Bronchial epithelial cell (primary cell): ENCODE measurements at regions not wholly inside any gene's neighbourhood (a gene's known extent, or its start where the extent isn't known, plus 50 kb on each side); places are given as distances from the start of the nearest gene placed in this dataset.

ENCODE experiments used
- DNase-seq: peaks from one replicate; pipeline ENCODE4 v3.0.0-alpha.2; 2010; ENCODE audit warnings: low read depth
- FAIRE-seq: peaks from 2 replicates; lab custom pipeline; 2011; peaks lifted over from hg19 to GRCh38; lab: Jason Lieb, UNC
- H3K27me3 ChIP-seq: 2 replicates; pipeline ENCODE4 v1.5.1; 2011; ENCODE audit warnings: low read length; ENCODE audit not compliant: control insufficient read depth, insufficient read depth
- H3K36me3 ChIP-seq: 2 replicates; pipeline ENCODE4 v1.5.1; 2011; ENCODE audit warnings: low read length; ENCODE audit not compliant: control insufficient read depth, insufficient read depth
- H3K4me3 ChIP-seq: 2 replicates; pipeline ENCODE4 v1.5.1; 2011; ENCODE audit warnings: mild to moderate bottlenecking, low read depth, low read length, control low read depth
- TF ChIP-seq, protein P1 (sequence below): IDR thresholded peaks from 2 replicates; pipeline ENCODE4 v1.5.1; 2011; ENCODE audit warnings: mild to moderate bottlenecking, moderate library complexity, low read length, control low read depth, inconsistent platforms; ENCODE audit not compliant: insufficient read depth, severe bottlenecking

- TF ChIP-seq, protein P1, sequence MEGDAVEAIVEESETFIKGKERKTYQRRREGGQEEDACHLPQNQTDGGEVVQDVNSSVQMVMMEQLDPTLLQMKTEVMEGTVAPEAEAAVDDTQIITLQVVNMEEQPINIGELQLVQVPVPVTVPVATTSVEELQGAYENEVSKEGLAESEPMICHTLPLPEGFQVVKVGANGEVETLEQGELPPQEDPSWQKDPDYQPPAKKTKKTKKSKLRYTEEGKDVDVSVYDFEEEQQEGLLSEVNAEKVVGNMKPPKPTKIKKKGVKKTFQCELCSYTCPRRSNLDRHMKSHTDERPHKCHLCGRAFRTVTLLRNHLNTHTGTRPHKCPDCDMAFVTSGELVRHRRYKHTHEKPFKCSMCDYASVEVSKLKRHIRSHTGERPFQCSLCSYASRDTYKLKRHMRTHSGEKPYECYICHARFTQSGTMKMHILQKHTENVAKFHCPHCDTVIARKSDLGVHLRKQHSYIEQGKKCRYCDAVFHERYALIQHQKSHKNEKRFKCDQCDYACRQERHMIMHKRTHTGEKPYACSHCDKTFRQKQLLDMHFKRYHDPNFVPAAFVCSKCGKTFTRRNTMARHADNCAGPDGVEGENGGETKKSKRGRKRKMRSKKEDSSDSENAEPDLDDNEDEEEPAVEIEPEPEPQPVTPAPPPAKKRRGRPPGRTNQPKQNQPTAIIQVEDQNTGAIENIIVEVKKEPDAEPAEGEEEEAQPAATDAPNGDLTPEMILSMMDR: no peak
- FAIRE-seq (no peak), DNase-seq (no peak)
- Histone ChIP-seq H3K27me3 (no peaks in the 10 kb centered on the region), H3K4me3 (no peak overlapping the region), H3K36me3 (no peaks in the 10 kb centered on the region)
Observed at GRCh38 chr21:31599013-31599412, 60.5 kb upstream of the SOD1 start.

DNA sequence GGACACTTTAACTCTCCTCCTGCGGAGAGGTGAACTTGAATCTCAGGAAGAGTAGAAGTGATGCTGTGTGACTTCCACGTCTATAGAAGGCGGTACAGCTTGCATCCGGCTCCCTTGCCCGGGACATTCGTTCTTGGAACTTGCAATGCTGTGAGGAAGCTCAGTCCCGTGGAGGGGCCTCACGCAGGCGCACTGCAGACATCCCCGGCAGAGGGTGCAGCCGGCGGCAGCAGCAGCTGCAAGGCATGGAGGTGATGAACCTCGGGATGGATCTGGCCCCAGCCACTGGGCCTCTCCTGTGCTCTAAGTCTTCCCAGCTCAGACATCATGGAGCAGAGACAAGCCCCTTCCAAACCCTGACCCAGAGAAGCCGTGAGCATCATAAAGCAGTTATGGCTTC, 61.8 kb upstream of the SOD1 start:
- Histone ChIP-seq H3K36me3 (no peaks in the 10 kb centered on the region), H3K27me3 (no peaks in the 10 kb centered on the region), H3K4me3 (no peak overlapping the region)
- FAIRE-seq (no peak), DNase-seq (no peak)
- TF ChIP-seq, protein P1: no peak

DNA sequence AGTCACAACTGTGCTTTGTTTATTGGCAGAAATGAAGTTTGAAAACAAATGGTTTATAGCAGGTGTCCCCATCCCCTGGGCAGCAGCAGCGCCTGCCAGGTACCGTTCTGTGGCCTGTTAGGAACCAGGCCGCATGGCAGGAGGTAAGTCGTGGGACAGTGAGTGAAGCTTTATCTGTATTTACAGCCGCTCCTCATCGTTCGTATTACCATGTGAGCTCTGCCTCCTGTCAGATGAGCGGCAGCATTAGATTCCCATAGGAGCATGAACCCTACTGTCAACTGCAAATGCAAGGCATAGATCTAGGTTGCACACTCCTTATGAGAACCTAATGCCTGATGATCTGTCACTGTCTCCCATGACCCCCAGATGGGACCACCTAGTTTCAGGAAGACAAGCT, 63.4 kb upstream of the SOD1 start:
- DNase-seq (no peak), FAIRE-seq (no peak)
- Histone ChIP-seq H3K36me3 (no peaks in the 10 kb centered on the region), H3K27me3 (no peaks in the 10 kb centered on the region), H3K4me3 (no peak overlapping the region)
- TF ChIP-seq, protein P1: no peak

DNA sequence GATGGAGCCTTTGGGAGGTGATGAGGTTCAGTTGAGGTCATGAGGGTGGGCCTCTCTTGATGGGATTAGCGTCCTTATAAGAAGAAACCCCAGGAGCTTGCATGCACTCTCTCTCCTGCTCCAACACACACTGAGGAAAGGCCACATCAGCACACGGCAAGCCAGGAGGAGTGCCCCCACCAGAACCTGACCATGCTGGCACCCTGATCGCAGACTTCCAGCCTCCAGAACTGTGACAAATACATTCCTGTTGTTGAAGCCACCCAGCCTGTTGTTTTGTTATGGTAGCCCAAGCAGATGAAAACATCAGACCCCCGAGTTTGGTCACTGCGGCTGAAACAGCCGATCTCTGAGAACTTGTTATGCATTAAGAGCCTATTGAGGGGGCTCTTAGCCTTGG, 64.8 kb upstream of the SOD1 start:
- Histone ChIP-seq H3K36me3 (no peaks in the 10 kb centered on the region), H3K4me3 (no peak overlapping the region), H3K27me3 (no peaks in the 10 kb centered on the region)
- FAIRE-seq (no peak), DNase-seq (no peak)
- TF ChIP-seq, protein P1: no peak

GRCh38 chr21:31594279-31594678, 65.2 kb upstream of the SOD1 start:
- DNase-seq (no peak), FAIRE-seq (no peak)
- TF ChIP-seq, protein P1: no peak
- no peaks in the 10 kb centered on the region for H3K36me3 ChIP-seq
- H3K4me3 ChIP-seq: no peak overlapping the region
- no peaks in the 10 kb centered on the region for H3K27me3 ChIP-seq

- FAIRE-seq (no peak), DNase-seq (no peak)
- no peak overlapping the region for H3K4me3 ChIP-seq
- H3K36me3 ChIP-seq: no peaks in the 10 kb centered on the region
- TF ChIP-seq, protein P1: no peak
- H3K27me3 ChIP-seq: no peaks in the 10 kb centered on the region
Observed at GRCh38 chr21:31592963-31593560, 66.4 kb upstream of the SOD1 start.
